HG03064 (cell line): ENCODE measurements at regions not wholly inside any gene's neighbourhood (a gene's known extent, or its start where the extent isn't known, plus 50 kb on each side); places are given as distances from the start of the nearest gene placed in this dataset.
"Not testable (repeated sequence)": the region's sequence is repeated elsewhere in the genome, so short reads cannot be mapped to it uniquely, and the experiment has no call there.

Source experiments
- ATAC-seq: cut with Tn5 transposase; IDR thresholded peaks from one replicate; pipeline ENCODE4 v1.9.1; 2021; ENCODE audit warnings: low read depth; ENCODE audit not compliant: unreplicated experiment

DNA sequence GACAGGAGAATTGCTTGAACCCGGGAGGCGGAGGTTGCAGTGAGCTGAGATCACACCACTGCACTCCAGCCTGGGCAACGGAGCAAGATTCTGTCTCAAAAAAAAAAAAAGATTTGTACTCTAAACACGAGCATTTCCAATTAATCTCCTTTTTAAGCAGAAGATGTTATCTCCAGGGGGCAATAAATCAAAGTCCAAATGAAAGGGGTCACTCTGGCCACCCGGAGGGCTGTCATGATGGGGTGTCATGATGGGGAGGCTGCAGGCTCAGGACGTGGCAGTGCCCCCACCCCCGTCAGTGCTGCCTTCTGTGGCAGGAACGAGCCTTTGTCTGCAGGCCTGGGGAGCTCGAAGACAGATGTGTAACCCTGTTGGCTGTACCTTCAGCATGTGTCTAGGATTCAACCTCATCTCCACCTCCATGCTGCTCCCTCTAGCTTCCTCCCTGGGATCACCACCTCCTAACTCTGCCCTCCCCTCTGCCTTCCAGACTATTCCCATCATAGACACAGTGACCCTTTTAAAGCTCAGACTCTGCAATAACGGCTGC lies 76.9 kb upstream of the YWHAQ start:
- no peak for ATAC-seq

GRCh38 chr2:9708683-9709538 lies 78.1 kb upstream of the YWHAQ start:
- no peak for ATAC-seq

DNA sequence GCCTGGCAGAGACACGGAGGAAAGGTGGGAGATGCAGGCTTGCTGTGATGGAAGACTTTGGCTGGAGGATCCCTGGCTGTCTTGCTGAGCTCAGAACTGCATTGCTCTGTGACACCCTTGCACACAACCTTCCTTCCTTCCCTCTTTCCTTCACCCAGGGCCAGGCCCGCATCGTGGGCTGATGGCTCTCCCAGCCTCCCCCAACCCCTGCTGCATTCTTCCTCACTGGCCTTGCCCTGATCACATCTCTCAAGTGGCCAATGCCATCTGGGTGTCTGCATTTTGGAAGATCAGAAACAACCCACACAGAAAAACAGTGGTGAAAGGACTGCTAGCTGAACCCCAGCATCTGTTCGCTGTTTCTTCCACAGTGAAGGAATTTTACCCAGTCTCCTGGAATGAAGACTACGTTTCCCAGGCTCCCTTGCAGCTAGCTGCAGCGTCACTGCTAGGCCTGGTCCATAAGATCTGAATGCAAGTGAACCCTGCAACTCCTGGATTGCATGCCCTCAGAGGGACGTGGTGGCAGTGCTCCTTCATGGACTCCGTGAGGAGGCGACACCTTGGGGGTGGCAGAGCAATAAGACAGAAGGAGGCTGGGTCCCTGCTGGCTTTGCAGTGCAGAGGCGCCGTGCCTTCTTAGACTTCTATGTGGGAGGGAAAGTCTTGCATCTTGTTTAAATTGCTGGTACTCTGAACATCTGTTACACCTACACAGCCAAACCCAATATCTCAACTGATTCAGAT lies 78.9 kb upstream of the YWHAQ start:
- no peak for ATAC-seq

- no peak for ATAC-seq
Observed at GRCh38 chr2:9710311-9710710, 79.5 kb upstream of the YWHAQ start.

DNA sequence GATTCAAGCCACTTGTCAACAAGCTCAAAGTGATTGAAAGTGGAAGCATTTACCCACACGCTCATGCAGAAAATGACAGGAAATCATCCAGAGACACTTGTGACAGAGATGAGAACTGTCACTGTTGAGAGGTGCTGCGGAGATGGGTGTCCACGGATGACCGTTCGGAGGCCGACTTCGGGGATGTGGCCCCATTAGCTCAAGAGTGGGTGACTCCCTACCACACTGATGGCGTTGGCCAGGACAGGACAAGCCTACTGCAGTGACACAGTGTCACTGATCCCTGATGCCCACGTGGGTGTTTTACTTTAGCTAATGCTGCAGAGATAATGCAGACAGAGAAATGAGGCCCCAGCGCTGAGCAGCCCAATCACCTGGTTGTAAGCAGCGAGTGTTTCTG lies 81.5 kb upstream of the YWHAQ start:
- no peak for ATAC-seq

DNA sequence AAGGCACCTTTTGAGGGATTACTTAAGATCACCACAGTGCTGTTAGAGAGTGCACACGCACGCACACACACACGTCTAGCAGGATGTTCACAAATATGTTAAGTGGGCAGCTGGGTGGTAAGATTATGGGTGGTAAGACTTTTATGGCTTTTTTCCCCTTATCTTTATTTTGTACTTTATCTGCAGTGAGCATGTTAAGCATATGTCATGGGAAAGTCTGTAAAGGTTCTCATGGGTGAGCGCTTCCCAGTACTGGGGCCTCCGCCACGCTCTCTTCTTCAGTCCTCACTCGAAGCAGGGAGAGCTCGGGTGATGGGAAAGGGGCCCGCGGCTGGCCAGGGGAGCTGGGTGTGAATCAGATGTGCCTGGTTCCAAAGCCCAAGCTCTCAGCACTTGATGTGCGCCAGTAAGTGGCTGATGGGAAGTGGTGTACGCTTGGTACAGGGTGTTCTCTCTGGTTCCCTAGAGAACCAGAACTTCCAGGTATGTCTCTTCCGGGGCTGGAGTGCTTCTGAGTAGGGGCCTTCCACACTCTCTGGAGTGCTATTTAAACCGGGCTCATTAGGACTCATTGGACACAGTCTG lies 83.9 kb upstream of the YWHAQ start:
- ATAC-seq, result no peak

- ATAC-seq, result no peak
Observed at GRCh38 chr2:9715238-9715637, 84.4 kb upstream of the YWHAQ start.

- no peak for ATAC-seq
Observed at GRCh38 chr2:9717886-9718451, 87.2 kb upstream of the YWHAQ start.

- no peak for ATAC-seq
Observed at GRCh38 chr2:9720352-9721093, 89.7 kb upstream of the YWHAQ start.

DNA sequence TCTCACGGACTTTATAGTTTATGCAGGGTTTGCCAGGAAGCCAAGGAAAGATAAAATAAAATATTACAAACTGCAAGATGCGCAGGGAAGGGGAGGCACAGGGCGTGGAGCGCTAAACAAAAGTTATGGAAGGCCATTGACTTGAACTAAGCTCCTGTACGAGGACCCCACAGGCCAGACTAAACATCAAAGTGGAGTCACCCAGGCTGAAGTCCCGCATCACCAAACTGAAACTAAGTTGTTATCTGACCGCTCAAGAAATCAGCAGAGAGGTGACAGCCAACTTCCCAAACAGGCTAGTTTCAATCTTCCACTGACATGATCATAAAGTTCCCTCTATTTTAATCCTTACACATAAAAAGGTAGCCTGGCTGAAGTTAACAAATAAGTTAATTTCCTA lies 90.5 kb upstream of the YWHAQ start:
- no peak for ATAC-seq

DNA sequence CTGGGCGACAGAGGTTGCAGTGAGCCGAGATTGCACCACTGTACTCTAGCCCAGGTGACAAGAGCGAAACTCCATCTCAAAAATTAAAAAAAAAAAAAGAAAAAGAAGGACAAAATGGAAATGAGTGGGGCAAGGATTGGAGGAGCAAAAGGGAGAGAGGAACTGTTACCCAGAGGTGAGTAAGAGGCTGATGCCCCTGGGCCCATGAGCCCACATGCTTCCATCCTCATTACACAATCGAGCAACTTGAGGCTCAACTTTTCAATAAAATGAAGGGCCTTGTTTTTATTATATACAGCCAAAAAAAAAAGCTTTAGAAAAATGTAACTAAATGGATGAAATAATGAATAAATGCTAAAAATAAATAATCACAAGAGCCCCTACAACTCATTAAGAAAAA lies 91.7 kb upstream of the YWHAQ start:
- ATAC-seq, result no peak

DNA sequence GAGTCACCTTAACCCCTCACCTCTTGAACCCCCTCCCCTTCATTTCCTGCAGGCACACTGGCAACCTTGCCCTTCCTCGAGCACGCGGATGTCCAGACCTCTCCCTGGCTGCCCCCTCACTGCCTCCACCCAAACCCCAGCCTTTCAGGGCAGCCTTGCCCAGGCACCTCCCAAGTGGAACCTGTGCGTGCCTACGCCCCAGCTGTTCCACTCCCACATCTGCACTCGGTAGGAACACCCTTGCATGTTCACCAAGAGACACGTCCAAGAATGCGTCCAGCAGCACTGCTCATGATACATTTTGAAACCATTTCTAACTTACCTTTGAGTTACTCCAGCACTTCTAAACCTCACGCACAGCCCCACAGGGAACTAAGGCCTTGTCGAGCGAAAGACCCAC lies 93.8 kb upstream of the YWHAQ start:
- ATAC-seq, result no peak

DNA sequence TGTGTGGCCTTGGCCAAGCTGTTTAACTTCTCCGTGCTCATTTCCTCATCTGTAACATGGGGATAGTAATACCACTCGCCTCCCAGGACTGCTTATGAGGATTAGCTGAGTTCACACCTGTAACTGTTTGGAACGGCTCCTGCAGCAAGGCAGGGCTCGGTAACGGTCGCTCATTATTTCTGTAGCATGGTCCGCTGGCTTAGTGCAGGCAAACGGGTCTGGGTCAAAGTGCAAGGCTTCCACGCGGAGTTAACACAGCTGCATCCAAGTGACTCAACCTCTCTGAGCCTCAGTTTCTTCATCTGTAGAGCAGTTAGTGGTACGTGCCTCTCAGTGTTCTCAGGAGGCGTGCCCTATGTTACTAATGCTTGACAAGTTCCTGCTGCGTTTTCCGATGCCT lies 94.3 kb upstream of the YWHAQ start:
- no peak for ATAC-seq

GRCh38 chr2:9726016-9726415 lies 95.2 kb upstream of the YWHAQ start:
- not testable (repeated sequence) for ATAC-seq

DNA sequence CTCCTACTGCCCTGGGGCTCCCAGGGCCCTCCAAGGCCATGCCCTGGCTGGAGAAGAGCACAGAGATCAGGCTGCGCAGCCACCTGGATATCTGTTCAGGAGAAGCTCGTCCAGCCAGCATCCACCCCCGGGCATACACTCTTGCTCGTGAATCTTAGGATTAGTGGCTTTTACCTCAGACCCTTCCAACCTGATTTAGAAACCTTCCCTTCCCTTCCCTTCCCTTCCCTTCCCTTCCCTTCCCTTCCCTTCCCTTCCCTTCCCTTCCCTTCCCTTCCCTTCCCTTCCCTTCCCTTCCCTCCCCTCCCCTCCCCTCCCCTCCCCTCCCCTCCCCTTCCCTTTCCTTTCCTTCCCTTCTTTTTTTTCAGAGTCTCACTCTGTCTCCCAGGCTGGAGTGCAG lies 99.7 kb upstream of the YWHAQ start:
- ATAC-seq, result not testable (repeated sequence)

- no peak for ATAC-seq
Observed at GRCh38 chr2:9732824-9733223, 102.0 kb upstream of the YWHAQ start.

GRCh38 chr2:9734308-9734707 lies 103.5 kb upstream of the YWHAQ start:
- ATAC-seq, result no peak

DNA sequence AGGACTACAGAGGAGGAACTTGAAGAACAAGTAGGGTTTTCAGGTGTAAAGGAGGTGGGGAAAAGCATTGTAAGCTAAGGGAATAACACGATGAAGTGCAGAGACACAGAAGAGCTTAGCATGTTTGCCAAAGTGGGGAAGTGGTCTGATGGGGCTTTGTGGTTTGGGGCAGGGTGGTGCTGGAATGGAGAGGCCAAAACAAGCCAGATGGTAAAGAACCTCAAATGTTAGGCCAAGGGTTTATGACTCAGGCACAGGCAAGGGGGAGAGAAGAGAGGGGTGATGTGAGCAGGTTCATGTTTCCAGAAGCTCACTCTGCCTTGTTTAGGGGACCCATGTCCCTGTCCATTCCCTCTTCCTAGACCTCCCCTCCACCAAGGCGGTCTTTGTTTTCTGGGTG lies 104.5 kb upstream of the YWHAQ start:
- no peak for ATAC-seq

GRCh38 chr2:9736021-9736420 lies 105.2 kb upstream of the YWHAQ start:
- no peak for ATAC-seq
